OCI-LY7 (cell line): ENCODE measurements at regions not wholly inside any gene's neighbourhood (a gene's known extent, or its start where the extent isn't known, plus 50 kb on each side); places are given as distances from the start of the nearest gene placed in this dataset.

Experiments used
- EZH2phosphoT487 ChIP-seq: fragments of 200-600 bp; sonication (generic); IDR thresholded peaks from 2 replicates; pipeline ENCODE4 v1.6.1; 2018; ENCODE audit warnings: low read depth, borderline replicate concordance, mild to moderate bottlenecking, mixed run types, antibody characterized with exemption, low read length, moderate library complexity, mixed read lengths
- TF ChIP-seq, protein P1 (sequence below): fragments of 200-600 bp; sonication (generic); conservative IDR thresholded peaks from 2 replicates; pipeline ENCODE4 v1.5.1; 2014; ENCODE audit warnings: mild to moderate bottlenecking, antibody characterized with exemption, low read length, moderate library complexity, mixed read lengths

GRCh38 chr3:82157952-82158351 is 396.5 kb upstream of the GBE1 start:
- TF ChIP-seq, protein P1, sequence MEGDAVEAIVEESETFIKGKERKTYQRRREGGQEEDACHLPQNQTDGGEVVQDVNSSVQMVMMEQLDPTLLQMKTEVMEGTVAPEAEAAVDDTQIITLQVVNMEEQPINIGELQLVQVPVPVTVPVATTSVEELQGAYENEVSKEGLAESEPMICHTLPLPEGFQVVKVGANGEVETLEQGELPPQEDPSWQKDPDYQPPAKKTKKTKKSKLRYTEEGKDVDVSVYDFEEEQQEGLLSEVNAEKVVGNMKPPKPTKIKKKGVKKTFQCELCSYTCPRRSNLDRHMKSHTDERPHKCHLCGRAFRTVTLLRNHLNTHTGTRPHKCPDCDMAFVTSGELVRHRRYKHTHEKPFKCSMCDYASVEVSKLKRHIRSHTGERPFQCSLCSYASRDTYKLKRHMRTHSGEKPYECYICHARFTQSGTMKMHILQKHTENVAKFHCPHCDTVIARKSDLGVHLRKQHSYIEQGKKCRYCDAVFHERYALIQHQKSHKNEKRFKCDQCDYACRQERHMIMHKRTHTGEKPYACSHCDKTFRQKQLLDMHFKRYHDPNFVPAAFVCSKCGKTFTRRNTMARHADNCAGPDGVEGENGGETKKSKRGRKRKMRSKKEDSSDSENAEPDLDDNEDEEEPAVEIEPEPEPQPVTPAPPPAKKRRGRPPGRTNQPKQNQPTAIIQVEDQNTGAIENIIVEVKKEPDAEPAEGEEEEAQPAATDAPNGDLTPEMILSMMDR: no peak
- no peak for TF ChIP-seq EZH2phosphoT487
